Stimulated activated CD4-positive, alpha-beta T cell treated with anti-CD3 and anti-CD28 coated beads, Interleukin-12 subunit alpha, Interleukin-12 subunit beta, amount 100 ng/mL, for 48 hours (primary cell): ENCODE measurements at regions not wholly inside any gene's neighbourhood (a gene's known extent, or its start where the extent isn't known, plus 50 kb on each side); places are given as distances from the start of the nearest gene placed in this dataset.
"Not testable (repeated sequence)": the region's sequence is repeated elsewhere in the genome, so short reads cannot be mapped to it uniquely, and the experiment has no call there.

Experiments used
- DNase-seq, 3 donors: peaks; one replicate each; pipeline ENCODE4 v3.0.0-alpha.2; 2020; ENCODE audit warnings: low read depth in 2 of 3, low spot score in 1 of 3

DNA sequence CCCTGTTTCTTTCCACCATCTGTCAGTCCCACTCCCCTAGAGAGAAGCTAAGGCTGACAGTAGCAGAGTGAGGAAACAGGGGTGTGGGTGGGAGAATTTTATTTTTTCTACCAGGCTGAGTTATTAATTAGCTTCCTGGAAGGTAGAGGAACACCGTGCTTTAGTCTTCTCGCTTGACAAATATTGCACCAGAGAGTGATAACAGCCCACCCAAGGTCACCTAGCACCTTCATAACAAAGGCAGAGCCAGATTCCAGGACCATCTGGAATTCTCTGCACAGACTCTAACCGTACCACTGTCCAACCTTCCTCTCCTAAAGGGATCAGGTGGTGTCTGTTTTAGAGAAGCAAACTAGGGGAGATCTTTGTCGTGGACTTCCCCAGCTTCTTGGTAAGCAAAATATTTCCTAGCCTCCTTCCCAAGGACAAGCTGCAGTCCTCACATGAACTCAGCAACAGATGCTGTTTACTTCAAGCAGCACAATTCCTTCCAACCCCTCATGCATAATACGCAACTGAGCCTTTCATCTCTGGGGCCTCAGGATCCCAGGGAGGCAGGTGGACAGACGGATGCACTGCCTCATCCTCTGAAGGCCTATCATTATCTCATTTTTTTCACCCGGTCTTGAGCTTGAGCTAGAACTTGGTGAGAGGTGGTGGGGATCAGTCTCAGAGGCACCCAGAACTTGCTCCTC is 308.7 kb upstream of the BRINP1 start:
- no peak for DNase-seq

DNA sequence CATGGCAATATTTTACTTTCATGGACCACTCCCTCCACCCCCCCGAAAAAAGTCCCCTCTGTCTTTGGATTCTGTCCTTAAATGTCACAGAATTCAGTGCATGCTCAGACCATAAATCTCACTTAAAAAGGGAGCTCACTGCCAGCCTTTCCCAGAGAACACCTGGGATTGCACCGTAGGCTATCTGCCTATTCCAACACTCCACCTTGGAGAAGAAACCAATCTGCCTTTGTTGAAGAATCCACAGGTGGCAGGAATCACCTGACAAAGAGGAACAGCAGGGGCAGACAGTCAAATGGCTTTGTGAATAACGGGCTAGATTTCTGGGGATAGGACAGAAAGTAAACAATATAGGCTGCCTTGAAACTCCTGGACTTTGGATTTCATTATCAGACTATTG is 306.7 kb upstream of the BRINP1 start:
- no peak for DNase-seq

DNA sequence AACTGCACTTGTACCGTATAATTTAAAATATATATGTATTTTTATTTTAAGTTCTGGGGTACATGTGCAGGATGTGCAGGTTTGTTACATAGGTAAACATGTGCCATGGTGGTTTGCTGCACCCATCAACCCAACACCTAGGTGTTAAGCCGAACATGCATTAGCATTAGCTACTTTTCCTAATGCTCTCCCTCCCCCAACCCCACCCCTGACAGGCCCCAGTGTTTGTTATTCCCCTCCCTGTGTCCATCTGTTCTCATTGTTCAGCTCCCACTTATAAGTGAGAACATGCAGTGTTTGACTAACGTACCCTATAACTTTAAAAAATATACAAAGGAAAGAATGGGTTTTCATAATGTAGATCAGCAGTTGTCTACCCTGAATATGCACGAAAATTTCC is 303.5 kb upstream of the BRINP1 start:
- DNase-seq = not testable (repeated sequence)

DNA sequence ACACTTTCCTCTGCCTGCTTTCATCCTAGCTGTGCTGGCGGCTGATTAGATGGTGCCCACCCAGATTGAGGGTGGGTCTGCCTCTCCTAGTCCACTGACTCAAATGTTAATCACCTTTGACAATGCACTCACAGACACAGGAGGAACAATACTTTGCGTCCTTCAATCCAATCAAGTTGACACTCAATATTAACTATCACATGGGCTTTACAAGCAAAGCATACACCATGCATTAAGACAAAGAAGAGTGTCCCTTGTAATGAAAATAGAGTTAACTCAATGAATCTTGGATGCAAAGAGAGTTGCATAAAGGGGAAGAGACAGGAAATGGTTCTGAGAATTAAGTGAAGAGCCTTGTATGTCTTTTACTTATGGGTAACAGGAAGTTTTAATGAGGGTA is 298.7 kb upstream of the BRINP1 start:
- no peak for DNase-seq

DNA sequence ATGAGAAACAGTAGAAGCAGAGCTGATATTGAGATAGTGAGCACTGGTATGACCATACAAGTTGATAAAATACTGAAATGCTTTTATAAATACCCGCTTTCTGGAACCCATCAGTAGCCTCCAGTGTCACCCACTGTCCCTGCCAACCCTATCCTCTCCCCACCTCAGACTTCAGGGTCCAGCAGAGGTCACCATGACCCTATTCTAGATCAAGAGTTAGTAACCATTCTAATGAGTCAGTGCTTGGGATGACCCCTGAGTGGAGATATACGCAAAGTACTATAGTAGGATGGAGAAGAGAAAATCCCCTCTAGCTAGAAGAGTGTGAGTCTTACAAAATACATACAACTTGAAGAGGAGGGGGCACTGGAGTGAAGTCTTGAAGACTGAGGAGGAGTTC is 297.9 kb upstream of the BRINP1 start:
- DNase-seq = no peak

DNA sequence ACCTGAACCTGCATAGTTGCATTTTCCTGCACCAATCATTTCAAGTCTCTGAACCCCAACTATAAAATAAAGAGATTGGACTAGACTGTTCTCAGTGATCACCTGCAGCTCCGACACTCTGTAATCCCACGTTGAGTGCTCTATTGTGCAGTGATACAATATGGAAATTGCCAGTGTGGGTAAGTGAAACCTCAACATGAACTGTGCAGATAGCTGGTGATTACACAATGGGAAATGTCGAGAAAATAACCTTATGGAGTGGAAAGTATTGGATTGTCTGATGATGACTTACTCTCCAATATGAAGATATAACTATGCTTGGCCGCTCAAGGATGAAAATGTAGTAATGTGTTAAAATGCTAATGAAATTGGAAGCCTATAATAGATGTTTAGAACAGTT is 293.1 kb upstream of the BRINP1 start:
- DNase-seq = no peak

DNA sequence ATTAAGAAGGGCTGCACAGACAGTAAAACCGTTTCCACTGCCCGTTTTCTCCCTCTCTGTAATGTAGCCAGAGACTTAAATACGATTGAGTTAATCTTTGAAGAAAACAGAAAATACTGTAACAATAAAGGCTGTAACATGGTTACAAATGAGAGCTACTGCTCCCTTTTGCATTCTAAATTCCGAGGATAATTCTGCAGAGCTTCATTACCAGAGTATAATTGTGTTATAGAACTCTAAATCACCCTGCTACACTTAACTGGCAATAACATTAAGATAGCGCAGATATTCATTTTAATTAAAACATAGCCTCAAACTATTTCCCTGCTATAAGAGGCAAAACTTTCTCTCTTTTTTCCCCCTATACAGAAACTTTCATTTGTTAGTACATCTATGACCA is 283.7 kb upstream of the BRINP1 start:
- DNase-seq = no peak

DNA sequence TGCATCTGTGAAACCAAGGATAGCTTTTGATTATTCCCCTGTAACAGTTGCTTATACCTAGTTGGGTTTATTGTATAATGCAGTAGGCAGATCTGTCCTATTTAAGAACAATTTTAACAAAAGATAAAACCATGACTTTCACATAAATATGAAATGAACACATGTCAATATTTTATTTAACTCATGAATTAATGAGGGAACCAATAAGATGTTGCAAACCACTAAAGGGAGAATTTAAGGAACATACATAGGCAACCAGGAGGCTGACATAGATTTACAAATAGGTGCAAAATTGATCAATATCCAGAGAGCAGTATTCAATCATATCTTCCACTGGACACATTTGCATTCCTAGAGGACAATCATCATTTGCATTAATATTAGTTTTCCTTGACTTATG is 280.0 kb upstream of the BRINP1 start:
- DNase-seq = no peak

DNA sequence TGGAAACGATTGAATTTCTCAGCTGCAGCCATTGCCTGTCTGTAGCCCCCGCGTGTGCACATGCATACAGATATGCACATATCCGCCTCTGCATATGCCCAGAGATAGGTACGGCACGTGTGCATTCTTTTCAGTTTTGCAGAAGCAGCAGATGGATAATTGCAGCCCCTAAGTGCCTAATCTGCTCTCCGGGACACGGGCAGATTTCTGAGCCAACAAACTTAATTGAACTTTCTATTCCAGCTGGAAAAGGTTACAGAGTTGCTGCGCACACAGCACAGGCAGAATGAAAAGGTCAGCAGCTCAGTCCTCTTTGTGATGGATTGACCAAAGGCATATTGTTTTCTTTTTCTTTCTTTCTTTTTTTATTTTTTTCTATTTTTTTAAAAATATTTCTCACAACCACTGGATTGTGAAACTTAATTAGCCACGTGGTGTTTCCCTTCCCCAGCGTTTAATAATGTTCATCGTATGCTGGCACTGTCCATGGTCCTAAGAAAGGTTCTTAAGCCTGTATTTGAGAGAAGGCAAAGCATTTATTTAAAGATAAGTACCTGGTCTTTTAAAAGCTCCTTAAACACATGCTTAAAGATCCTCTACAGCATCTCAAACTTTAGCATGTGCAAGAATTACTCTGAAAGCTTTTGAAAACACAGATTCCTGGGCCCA is 270.2 kb upstream of the BRINP1 start:
- no peak for DNase-seq

DNA sequence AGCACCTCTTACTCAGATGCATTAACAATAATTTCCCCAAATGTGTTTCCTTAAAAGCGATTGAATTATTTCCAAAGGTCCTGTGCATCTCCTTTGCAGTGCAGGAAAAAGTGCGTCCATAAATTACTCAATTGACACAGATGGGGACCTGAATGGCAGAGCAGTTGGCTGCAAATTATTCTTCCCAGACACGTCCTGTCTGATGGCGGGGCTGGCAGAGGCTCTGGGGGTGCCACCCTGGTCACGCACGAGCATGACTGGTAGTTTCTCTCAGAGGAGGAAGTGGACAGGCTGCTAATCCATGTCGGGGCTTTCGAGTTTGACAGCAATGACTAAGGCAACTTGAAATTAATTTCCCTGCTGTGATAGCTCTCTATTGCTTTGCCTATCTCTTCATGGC is 264.8 kb upstream of the BRINP1 start:
- no peak for DNase-seq

DNA sequence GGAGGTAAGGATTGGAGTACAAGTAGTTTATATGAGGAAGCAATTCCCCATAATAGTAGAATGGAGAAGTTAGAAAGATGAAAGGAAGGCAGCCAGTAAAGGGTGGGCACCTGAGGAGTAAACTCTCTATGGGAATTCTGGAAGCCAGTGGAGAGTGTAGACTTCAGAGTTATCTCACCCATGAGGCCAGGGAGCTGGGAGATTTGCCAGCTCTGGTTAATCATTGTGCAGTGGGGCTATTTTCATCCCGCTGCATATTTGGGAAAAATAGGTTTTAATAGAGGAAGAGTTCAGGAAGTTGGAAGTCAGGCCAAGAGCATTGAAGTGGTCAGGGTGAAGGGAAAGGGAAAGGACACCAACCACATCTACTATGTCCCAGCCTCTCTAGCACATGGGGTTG is 242.3 kb upstream of the BRINP1 start:
- DNase-seq = no peak

DNA sequence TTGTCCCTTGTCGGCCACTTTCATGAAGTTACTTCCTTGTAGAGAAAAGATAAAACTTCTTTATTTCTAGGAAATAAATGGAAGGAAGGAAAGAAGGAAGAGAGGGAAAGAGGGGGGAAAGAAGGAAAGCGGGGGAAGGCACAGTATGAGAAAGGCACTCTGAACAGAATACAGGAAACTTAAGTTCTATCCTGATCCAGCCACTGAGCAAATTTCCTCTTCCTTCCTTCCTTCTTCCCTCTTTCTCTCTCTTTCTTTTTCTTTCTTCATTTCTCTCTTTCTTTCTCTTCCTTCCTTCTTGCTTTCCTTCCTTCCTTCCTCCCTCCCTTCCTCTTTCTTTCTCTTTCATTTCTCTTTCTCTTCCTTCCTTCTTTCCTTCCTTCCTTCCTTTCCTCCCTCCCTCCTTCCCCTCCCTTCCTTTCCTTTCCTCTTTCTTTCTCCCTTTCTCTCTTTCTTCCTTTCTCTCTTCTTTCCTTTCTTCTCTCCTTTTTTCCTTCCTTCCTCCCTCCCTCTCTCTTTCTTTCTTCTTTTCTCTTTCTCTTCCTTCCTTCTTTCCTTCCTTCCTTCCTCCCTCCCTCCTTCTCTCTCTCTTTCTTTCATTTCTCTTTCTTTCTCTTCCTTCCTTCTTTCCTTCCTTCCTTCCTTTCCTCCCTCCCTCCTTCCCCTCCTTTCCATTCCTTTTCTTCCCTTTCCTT is 240.2 kb upstream of the BRINP1 start:
- DNase-seq = no peak

DNA sequence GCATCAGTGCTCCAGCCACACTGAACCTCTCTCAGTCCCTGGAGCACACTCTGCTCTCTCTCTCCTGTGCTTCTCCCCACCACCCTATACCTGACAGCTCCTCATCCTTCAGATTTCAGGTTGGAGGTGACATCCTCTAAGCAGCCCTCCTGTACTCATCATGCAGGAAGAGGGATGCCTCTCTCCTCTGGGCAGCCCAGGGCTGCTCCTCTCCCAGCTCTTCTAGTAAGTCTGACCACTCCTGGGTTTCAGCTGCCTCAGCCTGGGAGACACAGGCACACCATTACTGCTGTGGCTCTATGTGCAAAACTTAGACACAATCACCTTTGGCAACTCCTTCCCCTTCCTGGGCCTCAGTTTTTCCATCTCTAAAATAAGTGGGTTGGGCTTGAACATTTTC is 232.4 kb upstream of the BRINP1 start:
- DNase-seq = no peak

DNA sequence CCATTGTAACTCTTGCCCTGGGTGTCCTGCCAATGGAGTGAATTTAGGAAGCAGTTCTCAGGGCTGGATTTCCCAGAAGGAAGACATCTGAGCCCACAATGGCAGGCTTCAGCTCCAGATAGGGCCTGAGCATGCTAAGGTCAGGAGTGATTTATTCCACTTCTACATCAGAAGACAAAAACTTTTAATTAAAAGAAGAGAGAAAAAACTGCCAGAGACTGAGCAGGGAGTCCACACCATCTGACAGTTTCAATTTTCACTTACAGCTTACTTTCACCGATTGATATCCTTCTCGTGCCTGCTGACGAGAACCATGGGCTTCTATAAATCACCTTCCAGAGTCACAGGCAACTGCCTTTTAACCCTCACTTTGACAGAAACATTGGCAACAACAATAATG is 228.3 kb upstream of the BRINP1 start:
- DNase-seq = no peak

DNA sequence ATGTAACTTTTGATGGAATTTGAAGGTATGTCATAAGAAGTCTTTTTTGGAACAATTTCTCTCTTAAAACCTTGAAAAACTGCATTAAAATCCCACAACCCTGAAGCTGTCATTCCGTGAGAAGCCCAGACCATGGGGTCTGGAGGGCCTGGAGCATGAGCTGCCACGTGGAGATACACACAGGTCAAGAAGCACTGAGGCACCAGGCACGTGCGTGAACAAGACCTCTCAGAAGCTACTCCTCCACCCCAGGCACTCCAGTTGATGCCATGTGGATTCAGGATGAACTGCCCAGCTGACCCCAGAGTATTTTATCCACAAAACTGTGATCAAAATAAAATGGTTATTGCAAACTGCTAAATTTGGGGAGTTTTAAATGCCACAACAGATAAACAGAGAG is 227.5 kb upstream of the BRINP1 start:
- no peak for DNase-seq

DNA sequence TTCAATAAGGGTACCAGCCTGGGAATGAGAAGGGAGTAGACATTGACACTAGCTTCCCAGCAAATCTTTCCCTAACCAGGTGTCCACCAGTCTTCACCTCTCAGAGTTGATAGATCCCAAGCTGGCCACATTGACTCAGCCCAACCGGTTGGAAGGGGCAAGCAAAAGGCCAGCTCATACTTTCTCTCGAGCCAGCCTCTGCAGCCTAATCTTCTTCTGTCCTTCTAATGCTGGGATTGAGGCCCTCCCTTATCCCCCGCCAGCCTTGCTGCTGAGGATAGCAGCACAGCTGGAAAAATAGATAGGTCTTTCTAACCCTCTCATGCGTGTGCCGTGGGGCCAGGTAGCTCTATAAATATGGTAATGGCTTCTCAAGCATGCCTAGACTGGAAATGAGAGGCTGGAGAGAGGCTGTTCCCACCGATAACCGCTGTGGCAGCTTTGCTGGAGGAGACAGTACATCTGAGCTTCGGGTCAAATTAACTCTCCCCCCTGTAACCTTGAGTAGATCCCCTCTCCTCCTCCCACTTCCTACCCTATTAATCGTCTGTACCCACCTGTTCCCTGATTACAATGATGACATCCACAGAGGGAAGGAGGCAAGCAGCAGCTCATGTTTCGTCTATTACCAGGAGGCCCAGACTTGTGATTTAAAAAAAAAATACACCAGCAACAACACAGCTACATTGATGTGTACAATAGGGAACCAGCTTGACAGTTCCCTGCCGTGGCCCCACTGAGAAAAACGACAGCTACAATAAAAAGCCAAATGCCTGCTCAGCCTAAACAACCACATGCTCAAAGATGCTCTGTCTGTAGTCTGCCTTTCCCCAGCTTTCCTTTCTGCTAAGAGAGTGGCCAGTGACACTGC is 219.9 kb upstream of the BRINP1 start:
- no peak for DNase-seq

DNA sequence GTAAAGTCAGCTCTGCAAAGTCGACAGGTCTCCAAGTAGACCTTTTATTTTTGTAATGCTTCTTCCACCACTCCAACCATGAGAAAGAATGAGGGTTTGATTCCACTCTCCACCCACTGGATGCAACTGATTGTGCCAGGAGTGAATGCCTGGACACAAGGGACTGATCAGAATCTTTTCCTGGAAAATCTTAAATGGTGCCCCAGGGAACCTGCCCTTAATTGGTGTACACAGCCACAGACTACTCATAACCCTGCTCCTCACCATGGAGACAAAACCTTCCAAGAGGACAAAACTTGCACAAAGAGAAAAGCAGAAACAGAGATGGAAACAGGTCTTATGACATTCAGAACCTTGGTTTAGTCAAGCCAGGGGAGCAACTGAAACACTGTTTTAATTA is 208.6 kb upstream of the BRINP1 start:
- DNase-seq = no peak

DNA sequence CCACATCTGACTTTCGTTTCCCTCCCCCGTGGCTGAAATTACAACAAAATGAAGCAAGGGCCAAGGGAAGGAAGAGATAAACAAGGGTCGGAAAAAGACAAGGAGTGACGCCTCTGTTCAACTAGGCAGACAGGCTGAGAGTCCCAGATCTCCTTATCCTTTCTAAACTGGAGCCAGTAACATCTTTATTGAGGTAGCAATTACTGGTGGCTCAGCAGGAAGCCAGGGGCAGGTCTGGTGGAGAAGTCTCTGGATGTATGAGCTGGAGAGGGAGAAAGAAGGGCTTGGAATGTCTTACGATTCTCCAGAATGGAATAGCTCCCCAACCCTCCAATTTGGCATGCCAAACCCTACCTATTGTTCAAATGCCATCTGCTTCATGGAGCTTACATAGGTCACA is 190.8 kb upstream of the BRINP1 start:
- no peak for DNase-seq

DNA sequence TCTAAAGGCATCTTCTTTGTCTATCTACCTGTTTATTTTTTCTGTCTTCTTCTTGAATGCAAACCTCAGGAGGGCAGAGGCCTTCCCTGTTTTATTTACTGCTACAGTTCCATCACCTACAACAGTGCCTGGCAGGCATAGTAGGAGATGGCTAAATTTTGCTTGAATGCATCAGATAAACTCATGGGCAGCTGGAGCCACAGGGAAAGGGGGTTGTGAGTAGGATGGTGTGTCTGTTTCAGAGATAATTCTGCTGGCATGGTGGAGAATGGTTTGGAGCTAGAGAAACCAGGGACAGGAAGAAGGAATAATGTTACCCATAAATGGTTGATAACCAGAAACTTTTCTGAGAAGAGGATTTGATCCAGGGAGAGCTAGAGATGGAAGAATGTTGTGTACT is 189.8 kb upstream of the BRINP1 start:
- DNase-seq = no peak

DNA sequence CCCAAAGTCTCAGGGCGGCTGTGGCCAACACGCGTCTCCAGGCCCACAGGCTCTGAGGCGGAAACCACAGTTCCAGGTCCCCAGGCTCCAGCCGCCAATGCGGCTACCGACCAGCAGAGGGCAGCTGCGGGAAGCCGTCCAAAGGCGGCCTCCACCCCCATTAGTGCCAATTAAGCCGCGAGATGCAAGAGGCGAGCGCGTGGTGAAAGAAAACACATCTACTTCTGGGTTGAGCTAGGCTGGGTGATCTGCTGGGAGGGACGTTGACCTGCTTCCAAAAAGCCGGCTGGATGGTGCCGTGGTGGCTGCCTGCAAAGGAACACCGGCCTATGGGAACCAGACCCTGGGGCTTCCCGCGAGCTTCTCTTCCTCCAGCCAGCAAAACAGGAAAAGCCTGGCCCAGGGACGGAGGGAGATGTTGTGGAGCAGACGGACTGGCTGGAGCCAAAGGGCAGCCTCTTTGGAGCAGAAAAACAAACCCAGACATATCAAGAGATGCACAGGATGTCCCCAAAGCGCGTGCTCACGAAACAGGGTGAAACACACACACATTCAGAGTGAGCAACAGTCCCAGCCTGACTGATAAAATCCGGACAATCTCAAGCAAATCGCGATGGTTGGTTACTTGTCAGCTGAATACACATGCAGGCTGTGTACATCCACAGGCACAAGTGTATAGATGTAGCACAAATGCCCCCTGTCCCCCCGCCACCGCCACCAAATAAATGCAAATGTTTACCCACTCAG is 187.1 kb upstream of the BRINP1 start:
- DNase-seq = peak; percentile 27 to 50 (median 30)

DNA sequence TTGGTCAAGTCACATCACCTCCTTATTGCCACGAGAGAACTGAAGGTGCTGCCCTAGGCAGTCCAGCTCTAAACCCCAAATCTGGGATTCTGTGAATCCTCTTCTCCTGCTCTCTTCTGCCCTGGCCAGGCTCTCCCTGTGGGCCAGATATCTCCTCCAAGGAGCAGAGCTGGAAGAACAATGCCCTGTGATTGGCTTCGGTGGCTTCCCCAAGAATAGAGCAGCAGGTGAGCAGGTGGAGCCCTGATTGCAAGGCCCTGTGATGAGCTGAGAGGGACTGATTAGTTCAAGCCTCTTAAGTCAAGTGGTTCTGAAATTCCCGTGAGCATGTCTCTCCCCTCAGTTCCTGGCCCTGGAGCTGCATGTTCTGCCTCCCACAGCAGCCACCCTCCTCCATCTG is 175.3 kb upstream of the BRINP1 start:
- no peak for DNase-seq
